Right renal cortex interstitium (tissue), 3 donors: ENCODE measurements at regions not wholly inside any gene's neighbourhood (a gene's known extent, or its start where the extent isn't known, plus 50 kb on each side); places are given as distances from the start of the nearest gene placed in this dataset.
"Not testable (repeated sequence)": the region's sequence is repeated elsewhere in the genome, so short reads cannot be mapped to it uniquely, and the experiment has no call there.

Experiments
- DNase-seq, 3 donors: peaks; one replicate each; pipeline ENCODE4 v3.0.0-alpha.2; 2013; ENCODE audit warnings: low read depth in 3 of 3, low spot score in 2 of 3

GRCh38 chr16:8084882-8085281 lies 505.4 kb downstream of the TMEM114 start:
- DNase-seq = no peak

GRCh38 chr16:8084302-8084701 lies 506.0 kb downstream of the TMEM114 start:
- no peak for DNase-seq

- no peak for DNase-seq
These were observed 506.8 kb downstream of the TMEM114 start for GRCh38 chr16:8083560-8083959.

- DNase-seq = no peak
These were observed 509.5 kb downstream of the TMEM114 start for GRCh38 chr16:8080817-8081216.

- DNase-seq = no peak
These were observed 515.0 kb downstream of the TMEM114 start for GRCh38 chr16:8075271-8075670.

- DNase-seq = no peak
These were observed 519.8 kb downstream of the TMEM114 start for GRCh38 chr16:8070506-8070905.

- not testable (repeated sequence) for DNase-seq
These were observed 522.1 kb downstream of the TMEM114 start for GRCh38 chr16:8068225-8068624.

GRCh38 chr16:8063159-8063558 lies 527.2 kb downstream of the TMEM114 start:
- DNase-seq = no peak

- DNase-seq = no peak
These were observed 527.6 kb downstream of the TMEM114 start for GRCh38 chr16:8062677-8063076.

- no peak for DNase-seq
These were observed 534.5 kb downstream of the TMEM114 start for GRCh38 chr16:8055761-8056160.

GRCh38 chr16:8053437-8053836 lies 536.9 kb downstream of the TMEM114 start:
- DNase-seq = no peak

- DNase-seq = no peak
These were observed 541.9 kb downstream of the TMEM114 start for GRCh38 chr16:8048433-8048832.

- no peak for DNase-seq
These were observed 542.6 kb downstream of the TMEM114 start for GRCh38 chr16:8047736-8048135.

GRCh38 chr16:8044796-8045195 lies 545.5 kb downstream of the TMEM114 start:
- no peak for DNase-seq

- DNase-seq = no peak
These were observed 557.9 kb downstream of the TMEM114 start for GRCh38 chr16:8032406-8032805.

- not testable (repeated sequence) for DNase-seq
These were observed 560.3 kb downstream of the TMEM114 start for GRCh38 chr16:8030004-8030403.

GRCh38 chr16:8026450-8026849 lies 563.9 kb downstream of the TMEM114 start:
- peak; percentile 6 to 35 (median 7) for DNase-seq

GRCh38 chr16:8023326-8023725 lies 567.0 kb downstream of the TMEM114 start:
- no peak for DNase-seq

GRCh38 chr16:8005096-8005860 lies 585.0 kb downstream of the TMEM114 start:
- DNase-seq = no peak

GRCh38 chr16:7998789-7999453 lies 591.4 kb downstream of the TMEM114 start:
- no peak for DNase-seq

- no peak for DNase-seq
These were observed 592.3 kb downstream of the TMEM114 start for GRCh38 chr16:7997966-7998365.

GRCh38 chr16:7992616-7993015 lies 597.7 kb downstream of the TMEM114 start:
- DNase-seq = no peak
